ENCODE measurements at regions not wholly inside any gene's neighbourhood (a gene's known extent, or its start where the extent isn't known, plus 50 kb on each side); places are given as distances from the start of the nearest gene placed in this dataset.

GRCh38 chr22:49349181-49349835, 478.4 kb downstream of the BRD1 start:
- no peaks in the 10 kb centered on the region for H3K4me1 ChIP-seq
- no peak for TF ChIP-seq CTCF (IDR thresholded peaks at IDR 0.05)
- 70 to 75% (median 71%) methylated on average over 18 of the region's 18 CpGs for WGBS, 3 donors
- ATAC-seq = no peak
- H3K36me3 ChIP-seq (ENCODE audit: insufficient read depth in 1 of 2, low read depth in 1 of 2) = no peaks in the 10 kb centered on the region
- intact Hi-C loops (cut with DNase I) = no loop called here
- no peak overlapping the region for H3K27ac ChIP-seq
- no peak overlapping the region for H3K4me3 ChIP-seq
- H3K9me3 ChIP-seq = no peaks in the 10 kb centered on the region
- peak in 1 of 2 donors; percentile 20 for DNase-seq
- H3K27me3 ChIP-seq (ENCODE audit: insufficient read depth in 3 of 3, low read length in 2 of 3) = peaks cover 0 to 30% (median 2%) of the 10 kb centered on the region in 3 donors

- Histone ChIP-seq H3K36me3 (ENCODE audit: insufficient read depth in 1 of 2, low read depth in 1 of 2) (no peaks in the 10 kb centered on the region), H3K27ac (no peak overlapping the region), H3K27me3 (ENCODE audit: insufficient read depth in 3 of 3, low read length in 2 of 3) (peaks cover 0 to 33% (median 1%) of the 10 kb centered on the region in 3 donors), H3K4me1 (no peaks in the 10 kb centered on the region), H3K9me3 (no peaks in the 10 kb centered on the region), H3K4me3 (no peak overlapping the region)
- DNase-seq (peak in 1 of 2 donors; percentile 9), ATAC-seq (no peak)
- WGBS, 3 donors = 79 to 80% (median 79%) methylated on average over 12 of the region's 12 CpGs
- intact Hi-C loops (cut with DNase I) = no loop called here
- TF ChIP-seq CTCF (IDR thresholded peaks at IDR 0.05) = no peak
Measured at GRCh38 chr22:49348631-49349030, 479.0 kb downstream of the BRD1 start.

- DNase-seq = peak in 1 of 2 donors; percentile 26
- no peak for TF ChIP-seq CTCF (IDR thresholded peaks at IDR 0.05)
- Histone ChIP-seq H3K4me3 (no peak overlapping the region), H3K36me3 (ENCODE audit: insufficient read depth in 1 of 2, low read depth in 1 of 2) (no peaks in the 10 kb centered on the region), H3K27me3 (ENCODE audit: insufficient read depth in 3 of 3, low read length in 2 of 3) (peaks cover 0 to 30% (median 0%) of the 10 kb centered on the region in 3 donors), H3K9me3 (no peaks in the 10 kb centered on the region), H3K4me1 (no peaks in the 10 kb centered on the region), H3K27ac (no peak overlapping the region)
- 78 to 88% (median 81%) methylated on average over 9 of the region's 9 CpGs for WGBS, 3 donors
- ATAC-seq = no peak
- intact Hi-C loops (cut with DNase I) = no loop called here
Measured at GRCh38 chr22:49347376-49347775, 480.3 kb downstream of the BRD1 start.

GRCh38 chr22:49345896-49346295, 481.8 kb downstream of the BRD1 start:
- Histone ChIP-seq H3K27ac (no peak overlapping the region), H3K4me1 (no peaks in the 10 kb centered on the region), H3K9me3 (no peaks in the 10 kb centered on the region), H3K4me3 (no peak overlapping the region), H3K36me3 (ENCODE audit: insufficient read depth in 1 of 2, low read depth in 1 of 2) (no peaks in the 10 kb centered on the region), H3K27me3 (ENCODE audit: insufficient read depth in 3 of 3, low read length in 2 of 3) (peaks cover 0 to 23% (median 0%) of the 10 kb centered on the region in 3 donors)
- TF ChIP-seq CTCF (IDR thresholded peaks at IDR 0.05) = no peak
- DNase-seq (peak in 1 of 2 donors; percentile 28), ATAC-seq (no peak)
- WGBS, 3 donors = 71 to 78% (median 76%) methylated on average over 17 of the region's 17 CpGs
- intact Hi-C loops (cut with DNase I) = no loop called here

- H3K4me3 ChIP-seq = no peak overlapping the region
- H3K9me3 ChIP-seq = no peaks in the 10 kb centered on the region
- TF ChIP-seq CTCF (IDR thresholded peaks at IDR 0.05) = no peak
- intact Hi-C loops (cut with DNase I) = no loop called here
- 33 to 55% (median 44%) methylated on average over 7 of the region's 7 CpGs for WGBS, 3 donors
- H3K27me3 ChIP-seq (ENCODE audit: insufficient read depth in 3 of 3, low read length in 2 of 3) = peaks cover 0 to 17% (median 0%) of the 10 kb centered on the region in 3 donors
- H3K36me3 ChIP-seq (ENCODE audit: insufficient read depth in 1 of 2, low read depth in 1 of 2) = no peaks in the 10 kb centered on the region
- no peak overlapping the region for H3K27ac ChIP-seq
- H3K4me1 ChIP-seq = no peaks in the 10 kb centered on the region
- ATAC-seq (no peak), DNase-seq (no peak)
Measured at GRCh38 chr22:49344656-49345055, 483.0 kb downstream of the BRD1 start.

Measured in psoas muscle (tissue), 7 donors.